ENCODE measurements at regions not wholly inside any gene's neighbourhood (a gene's known extent, or its start where the extent isn't known, plus 50 kb on each side); places are given as distances from the start of the nearest gene placed in this dataset.

DNA sequence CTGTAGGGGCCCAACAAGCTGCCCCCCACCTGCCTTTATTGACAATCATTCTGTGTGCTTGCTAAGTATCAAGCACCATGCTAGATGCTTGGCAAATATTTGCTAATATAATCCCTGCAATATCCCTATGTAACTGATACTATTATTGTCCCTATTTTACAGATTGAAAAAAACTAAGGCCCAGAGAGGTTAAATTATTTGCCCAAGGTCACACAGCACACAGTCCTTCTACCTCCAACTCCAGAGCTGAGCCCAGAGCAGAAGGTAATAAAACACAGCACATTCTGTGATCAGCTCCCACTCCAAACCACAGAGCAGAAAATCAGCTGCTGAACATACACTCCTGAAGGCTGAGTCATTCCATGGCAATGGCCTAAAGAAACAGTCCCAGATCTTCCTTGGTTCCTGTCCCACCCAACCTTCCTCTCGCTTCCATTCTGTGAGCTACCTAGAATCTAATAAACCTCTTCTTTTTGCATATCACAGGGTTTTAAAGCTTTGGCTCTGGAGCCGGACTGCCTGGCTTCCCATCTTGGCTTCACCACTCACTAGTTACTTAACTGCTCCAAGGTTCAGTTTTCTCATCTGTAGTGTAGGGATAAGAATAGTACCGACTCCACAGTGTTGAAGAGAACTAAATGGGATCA lies 66.7 kb upstream of the ADRA1B start:
- no peak overlapping the region for H3K27ac ChIP-seq
- TF ChIP-seq, protein P1, sequence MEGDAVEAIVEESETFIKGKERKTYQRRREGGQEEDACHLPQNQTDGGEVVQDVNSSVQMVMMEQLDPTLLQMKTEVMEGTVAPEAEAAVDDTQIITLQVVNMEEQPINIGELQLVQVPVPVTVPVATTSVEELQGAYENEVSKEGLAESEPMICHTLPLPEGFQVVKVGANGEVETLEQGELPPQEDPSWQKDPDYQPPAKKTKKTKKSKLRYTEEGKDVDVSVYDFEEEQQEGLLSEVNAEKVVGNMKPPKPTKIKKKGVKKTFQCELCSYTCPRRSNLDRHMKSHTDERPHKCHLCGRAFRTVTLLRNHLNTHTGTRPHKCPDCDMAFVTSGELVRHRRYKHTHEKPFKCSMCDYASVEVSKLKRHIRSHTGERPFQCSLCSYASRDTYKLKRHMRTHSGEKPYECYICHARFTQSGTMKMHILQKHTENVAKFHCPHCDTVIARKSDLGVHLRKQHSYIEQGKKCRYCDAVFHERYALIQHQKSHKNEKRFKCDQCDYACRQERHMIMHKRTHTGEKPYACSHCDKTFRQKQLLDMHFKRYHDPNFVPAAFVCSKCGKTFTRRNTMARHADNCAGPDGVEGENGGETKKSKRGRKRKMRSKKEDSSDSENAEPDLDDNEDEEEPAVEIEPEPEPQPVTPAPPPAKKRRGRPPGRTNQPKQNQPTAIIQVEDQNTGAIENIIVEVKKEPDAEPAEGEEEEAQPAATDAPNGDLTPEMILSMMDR (IDR thresholded peaks at IDR 0.05) = no peak
- TF ChIP-seq ZFX (IDR thresholded peaks at IDR 0.05; ENCODE audit: borderline replicate concordance) = no peak

DNA sequence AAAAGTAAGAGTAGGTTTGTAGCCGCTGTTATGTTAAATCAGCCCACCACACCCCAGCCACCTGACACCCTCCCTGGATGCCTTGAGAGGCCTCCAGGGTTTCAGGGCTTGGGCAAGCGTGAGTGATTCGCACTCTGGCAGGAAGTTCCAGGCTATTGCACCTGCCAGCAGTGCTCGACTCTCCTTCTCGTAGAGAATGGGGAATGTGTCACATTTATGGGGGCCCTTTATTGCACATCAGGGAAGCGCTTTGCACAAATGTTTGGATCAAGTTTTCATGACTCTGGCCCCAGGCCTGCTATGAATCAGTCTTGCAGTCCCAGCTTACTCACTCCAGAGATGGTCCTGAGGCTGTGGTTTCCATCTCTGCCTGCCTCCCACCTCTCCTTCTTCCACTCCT lies 66.1 kb upstream of the ADRA1B start:
- no peak for TF ChIP-seq ZFX (IDR thresholded peaks at IDR 0.05; ENCODE audit: borderline replicate concordance)
- TF ChIP-seq, protein P1 (IDR thresholded peaks at IDR 0.05) = no peak
- no peak overlapping the region for H3K27ac ChIP-seq

DNA sequence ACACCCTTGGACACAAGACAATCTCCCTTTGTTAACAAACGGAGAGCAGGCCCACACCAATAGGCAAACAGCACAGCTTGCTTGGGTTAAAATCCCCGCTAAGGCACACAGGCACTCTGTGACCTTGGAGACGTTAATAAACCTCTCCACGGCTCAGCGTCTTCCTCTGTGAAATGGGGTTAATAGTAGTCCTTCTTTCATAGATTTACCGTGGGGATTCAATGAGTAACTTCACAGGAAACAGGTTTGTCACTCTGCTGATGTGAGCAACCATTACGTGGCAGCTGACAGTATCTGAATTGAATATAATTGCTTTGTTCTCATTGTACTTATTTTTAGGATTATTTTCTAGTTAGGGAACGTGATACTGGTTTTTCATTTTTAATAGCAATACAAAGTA lies 65.2 kb upstream of the ADRA1B start:
- TF ChIP-seq, protein P1 (IDR thresholded peaks at IDR 0.05) = no peak
- TF ChIP-seq ZFX (IDR thresholded peaks at IDR 0.05; ENCODE audit: borderline replicate concordance) = no peak
- H3K27ac ChIP-seq = no peak overlapping the region

DNA sequence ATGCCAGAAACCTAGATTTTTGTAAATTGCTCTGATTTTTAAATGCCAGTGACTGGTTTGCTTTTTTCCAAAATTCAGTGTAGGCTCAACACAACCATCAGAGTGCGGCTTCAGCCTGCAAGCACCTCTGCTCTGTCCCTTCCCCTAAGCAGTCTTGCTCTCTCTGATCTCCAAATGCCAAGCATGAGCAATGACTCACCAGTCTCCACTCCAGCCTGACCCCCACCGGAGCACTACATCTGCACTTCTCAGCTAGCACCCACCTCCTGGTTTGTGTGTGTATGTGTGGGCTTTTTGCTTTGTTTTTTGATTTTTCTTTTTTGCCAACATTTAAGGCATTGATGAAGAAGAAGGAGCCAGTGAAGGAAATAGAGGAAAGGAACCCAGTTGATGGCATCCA lies 61.4 kb upstream of the ADRA1B start:
- H3K27ac ChIP-seq = no peak overlapping the region
- TF ChIP-seq ZFX (IDR thresholded peaks at IDR 0.05; ENCODE audit: borderline replicate concordance) = no peak
- TF ChIP-seq, protein P1 (IDR thresholded peaks at IDR 0.05) = no peak

DNA sequence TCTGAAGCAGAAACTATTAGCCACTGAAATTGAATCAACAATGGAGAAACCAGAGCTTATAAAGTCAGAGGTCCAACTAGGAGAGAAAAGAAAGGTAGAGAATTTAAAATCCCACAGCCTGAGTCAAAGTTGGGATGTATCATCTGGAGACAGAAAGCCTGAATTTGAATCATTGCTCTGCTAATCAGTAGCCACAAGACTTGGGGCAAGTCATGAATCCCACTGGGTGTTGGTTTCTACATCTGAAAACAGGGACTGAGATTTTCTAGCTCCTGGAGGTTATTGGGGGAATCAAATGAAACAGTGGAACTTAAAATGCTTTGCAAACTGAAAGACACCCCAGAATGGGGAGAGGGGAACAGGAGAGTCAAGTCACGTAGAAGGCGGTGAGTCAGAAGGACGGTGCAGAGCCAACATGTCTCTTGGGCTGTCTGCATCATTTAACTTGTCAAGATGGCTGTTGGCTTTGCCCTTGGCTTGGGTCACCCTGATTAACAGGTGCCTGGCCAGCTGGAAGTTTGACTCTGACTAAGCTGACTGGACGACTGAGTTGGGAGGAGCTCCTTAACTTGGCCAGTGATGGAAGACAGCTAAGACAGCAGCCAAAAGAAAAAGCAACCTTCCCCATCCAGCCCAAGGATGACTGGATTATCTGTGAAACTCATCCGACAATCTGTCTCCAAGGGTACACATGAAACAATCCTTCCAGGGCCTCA lies 60.6 kb upstream of the ADRA1B start:
- no peak overlapping the region for H3K27ac ChIP-seq
- TF ChIP-seq, protein P1 (IDR thresholded peaks at IDR 0.05) = no peak
- no peak for TF ChIP-seq ZFX (IDR thresholded peaks at IDR 0.05; ENCODE audit: borderline replicate concordance)

DNA sequence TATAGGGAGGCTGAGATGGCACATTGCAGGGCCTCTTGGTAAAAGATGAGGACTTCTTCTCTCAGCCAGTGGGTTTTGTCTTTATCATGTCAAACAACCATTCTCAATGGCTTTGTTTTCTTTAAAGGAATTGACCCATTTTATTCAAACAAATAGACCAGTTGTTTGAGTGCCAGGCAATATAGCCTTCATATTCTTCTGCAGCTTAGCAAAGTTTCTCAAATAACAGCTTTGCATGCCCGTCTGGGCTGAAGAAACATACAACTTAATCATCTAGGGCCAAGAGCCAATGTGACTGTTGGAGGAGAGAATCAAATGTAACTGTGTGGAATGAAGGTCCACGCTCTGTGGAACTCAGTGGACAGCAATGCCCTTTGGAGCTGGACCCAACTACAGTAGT lies 57.4 kb upstream of the ADRA1B start:
- TF ChIP-seq, protein P1 (IDR thresholded peaks at IDR 0.05) = no peak
- TF ChIP-seq ZFX (IDR thresholded peaks at IDR 0.05; ENCODE audit: borderline replicate concordance) = no peak
- H3K27ac ChIP-seq = no peak overlapping the region

DNA sequence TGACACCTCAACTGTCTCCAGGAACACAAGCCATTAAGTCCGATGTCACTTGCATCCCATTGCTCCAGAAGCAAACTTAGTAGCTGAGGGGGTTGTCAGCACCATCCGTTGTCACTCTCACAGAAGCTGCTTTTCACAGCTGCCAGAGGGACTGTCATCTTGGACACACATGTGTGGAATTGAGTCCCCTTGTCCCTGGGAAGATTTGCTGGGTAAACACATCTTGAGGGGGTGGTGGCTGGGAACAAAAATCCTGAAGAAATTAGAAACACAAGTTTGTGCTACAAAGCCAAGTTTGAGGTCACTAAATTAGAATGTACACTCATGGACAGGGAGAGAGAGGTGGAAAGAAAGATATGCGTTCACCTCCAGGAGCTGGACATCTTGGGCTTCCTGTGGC lies 55.2 kb upstream of the ADRA1B start:
- no peak for TF ChIP-seq ZFX (IDR thresholded peaks at IDR 0.05; ENCODE audit: borderline replicate concordance)
- TF ChIP-seq, protein P1 (IDR thresholded peaks at IDR 0.05) = no peak
- H3K27ac ChIP-seq = no peak overlapping the region
